GM19238 (cell line): ENCODE measurements at regions not wholly inside any gene's neighbourhood (a gene's known extent, or its start where the extent isn't known, plus 50 kb on each side); places are given as distances from the start of the nearest gene placed in this dataset.
"Not testable (repeated sequence)": the region's sequence is repeated elsewhere in the genome, so short reads cannot be mapped to it uniquely, and the experiment has no call there.

Experiments
- DNase-seq: peaks from one replicate; pipeline ENCODE4 v3.0.0; 2011; ENCODE audit warnings: low spot score; ENCODE audit not compliant: insufficient read length

DNA sequence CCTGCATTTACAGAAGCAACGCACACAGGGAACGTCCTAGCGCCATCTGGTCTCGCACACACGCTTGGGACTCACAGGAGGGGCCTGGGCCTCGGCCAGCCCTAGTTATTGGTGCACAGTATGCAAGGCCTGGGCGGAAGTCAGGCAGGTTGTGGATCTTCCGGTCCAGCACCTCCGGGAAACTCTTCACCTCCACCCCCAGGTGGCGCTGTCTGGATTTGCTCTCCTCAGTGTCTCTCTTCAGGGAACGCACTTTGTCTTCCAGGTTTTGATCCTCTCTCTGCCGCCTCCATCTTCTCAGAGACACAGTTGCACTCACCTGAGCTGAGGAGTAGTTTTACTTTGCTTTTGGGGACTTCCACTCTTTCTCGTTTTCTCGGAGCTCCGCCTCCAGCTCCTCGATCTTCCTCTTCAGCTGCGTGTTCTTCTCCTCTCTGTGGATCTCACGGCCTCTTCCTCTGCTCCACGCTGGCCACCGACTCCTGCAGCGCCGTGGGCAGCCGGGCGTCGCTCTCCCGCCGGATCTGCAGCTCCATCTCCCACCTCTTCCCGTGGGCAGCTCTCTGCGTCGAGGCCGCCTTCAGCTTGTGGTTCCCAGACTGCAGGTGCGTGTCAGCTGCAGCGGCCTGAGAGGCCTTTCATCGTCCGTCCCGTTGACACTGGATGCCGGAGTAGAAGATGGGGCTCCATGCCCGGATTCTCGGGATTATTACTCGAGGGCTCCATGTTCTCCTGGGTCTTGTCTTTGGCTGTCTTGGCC, 933.8 kb downstream of the TMEM121 start:
- peak; percentile 32 for DNase-seq

DNA sequence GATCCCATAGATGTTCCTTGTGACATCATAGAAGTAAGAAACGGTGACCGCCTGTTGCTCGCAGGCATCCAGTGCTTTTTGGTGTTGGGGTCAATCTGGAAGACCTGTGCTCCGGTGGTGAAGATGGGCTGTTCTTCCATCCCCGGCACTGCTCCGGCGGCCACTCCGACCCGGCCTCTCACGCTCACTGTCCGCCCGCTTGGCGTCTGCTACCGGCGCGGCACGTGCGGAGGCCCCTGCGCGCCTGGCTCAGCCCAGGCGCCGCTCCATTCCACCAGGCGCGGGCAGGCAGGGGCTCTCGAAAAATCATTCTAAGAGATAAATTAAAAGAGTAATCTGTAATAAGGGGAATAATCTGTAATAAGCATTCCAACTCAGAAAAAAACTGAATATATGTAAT, 934.5 kb downstream of the TMEM121 start:
- DNase-seq: no peak

DNA sequence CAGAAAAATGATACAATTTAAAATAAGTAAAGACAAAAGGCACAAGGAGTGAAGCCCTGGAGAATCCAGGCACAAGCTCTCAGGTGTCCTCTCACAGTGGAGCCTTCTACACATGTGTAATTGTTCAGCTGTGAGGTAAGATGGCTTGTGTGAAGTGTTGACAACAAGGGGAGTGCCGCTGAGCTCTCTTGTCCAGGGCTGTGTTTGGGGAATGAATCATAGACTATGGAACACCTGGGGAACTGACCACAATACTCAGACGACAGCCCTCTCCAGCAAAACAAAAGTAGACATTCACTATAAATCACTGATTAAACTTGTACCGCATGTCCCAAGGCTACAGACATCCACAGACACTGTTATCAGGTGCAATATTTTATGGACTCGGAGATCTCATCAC, 940.1 kb downstream of the TMEM121 start:
- not testable (repeated sequence) for DNase-seq

DNA sequence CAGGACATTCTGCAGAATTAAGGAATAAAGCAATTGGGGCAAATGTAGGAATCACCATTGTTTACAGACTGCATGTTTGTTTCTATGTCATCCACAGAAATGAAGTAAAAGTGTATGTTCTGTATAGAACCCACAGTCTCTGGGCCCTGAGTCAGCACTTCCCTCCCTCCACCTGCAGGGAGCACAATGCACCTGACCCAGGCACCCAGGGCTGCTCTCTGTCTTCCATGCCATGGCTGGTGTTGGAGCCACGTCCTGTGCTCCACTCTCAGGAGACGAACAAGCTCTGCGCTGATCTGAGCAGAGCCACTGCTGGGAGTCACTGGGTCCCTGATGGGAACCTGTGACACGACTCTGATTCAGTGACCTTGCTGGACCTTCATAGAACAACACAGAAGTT, 942.5 kb downstream of the TMEM121 start:
- DNase-seq: not testable (repeated sequence)

DNA sequence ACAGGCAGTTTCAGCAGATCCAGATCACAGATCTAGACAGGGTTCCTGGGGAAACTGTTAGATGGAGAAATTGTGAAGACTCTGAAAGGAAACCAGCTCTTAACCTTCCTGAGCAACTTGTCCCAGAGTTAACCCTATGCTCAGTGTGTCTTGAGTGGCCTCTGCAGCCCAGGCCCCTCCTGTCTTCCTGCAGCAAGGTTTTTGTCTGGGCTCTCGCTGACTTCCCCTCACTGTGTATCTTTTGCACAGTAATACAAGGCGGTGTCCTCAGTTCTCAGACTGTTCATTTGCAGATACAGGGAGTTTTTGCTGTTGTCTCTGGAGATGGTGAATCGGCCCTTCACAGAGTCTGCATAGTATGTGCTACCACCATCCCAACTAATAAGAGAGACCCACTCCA, 943.6 kb downstream of the TMEM121 start:
- not testable (repeated sequence) for DNase-seq

DNA sequence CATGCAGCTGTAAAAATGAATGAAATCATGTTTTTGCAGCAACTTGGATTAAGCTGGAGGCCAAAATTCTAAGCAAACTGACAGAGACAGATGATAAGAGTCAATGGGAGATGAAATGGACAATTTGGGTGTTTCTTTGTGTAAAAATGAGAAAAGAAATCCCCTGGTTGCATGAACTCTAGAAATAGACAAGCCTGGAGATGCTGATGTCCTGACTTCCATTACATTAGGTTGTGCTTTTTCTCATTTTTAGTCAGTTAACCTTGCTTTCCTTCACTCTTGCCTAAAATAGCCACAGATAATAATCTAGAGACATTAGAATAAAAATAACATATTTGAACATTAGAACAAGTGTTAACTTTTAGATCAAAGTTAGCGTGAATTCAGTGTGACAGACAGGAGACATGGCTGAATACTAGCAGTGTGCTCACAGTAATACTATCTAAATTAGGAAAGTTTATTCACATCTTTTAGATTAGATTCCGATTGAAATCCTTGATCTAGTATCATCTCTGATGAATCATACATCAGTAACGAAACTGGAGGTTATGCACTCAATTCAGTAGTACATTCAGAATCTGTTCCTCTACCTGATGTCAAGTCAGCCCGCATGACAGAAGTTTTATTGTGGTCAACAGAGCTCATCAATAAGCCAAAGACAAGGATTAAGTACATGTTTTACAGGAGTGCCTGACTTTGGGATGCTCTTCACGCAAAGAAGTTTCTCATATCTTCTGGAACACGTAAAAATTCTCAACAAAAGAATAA, 948.1 kb downstream of the TMEM121 start:
- DNase-seq: not testable (repeated sequence)

DNA sequence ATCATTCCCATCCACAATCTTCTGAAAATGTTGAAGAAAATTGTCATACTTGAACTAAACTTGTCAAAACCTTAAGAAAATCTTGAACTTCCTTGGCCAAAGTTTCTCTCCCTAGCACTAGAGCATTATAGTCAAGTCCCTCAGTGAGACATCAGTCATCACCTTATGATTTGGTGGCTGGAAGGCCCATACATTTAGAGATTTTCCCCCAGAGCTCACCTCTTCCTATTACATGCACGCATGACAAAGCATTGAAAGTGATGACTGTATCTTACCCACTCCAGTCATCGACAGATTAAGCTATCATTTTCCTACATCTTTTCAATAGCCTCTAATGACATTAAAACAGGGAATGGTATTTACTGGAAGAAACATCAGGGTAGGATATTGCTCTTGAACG, 948.8 kb downstream of the TMEM121 start:
- not testable (repeated sequence) for DNase-seq

DNA sequence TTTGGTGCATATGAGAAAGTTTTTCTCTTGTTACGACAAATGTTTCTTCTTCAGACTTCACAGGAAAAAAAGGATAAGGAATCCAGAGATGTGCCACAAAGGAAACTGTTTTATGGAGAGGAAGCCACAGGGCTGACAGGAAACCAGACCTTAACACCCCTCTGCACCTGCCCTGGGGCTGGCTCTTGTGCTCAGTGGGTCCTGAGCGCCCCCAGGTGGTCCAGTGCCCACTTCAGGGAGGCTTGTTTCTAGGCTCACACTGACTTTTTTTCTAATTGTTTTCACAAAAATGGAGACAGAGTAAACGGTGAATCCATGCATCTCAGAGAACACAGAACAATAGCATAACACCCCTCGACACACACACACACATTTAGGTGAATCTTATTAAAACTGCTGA, 951.2 kb downstream of the TMEM121 start:
- not testable (repeated sequence) for DNase-seq

DNA sequence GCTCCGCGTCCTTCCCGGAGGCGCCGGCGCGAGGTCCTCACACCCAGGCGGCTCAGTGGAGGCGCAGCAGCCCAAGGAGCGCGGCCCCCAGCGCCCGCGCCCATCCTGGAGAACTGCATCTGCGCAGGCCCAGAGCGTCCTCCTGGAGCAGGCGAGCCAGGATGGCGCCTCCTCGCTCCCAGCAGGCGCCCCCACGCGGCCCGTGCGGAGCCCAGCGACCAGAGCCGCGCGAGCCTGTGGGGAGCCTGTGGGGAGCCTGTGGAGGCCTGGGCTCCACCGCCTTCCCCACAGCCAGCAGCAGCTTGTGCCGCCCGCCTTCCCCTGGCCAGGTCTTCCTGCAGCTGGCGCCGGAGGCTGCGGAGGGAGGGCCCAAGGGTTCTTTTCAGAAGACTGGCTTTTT, 953.9 kb downstream of the TMEM121 start:
- not testable (repeated sequence) for DNase-seq

DNA sequence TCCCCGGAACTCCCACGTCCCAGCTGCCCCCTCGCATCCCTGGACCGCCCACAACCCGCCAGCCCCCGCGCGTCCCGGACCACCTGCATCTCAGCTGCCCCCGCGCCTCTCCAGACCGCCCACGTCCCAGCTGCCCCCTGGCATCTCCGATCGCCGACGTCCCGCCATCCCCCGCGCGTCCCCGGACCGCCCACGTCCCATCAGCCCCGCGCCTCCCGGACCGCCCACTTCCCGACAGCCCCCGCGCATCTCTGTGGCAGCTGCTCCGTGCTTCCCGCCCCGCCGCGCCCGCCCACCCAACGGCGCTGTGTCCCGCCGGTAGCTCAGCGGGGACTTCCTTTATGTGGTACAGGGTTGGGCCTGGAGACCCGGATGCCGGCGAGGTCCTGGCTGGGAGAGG, 955.8 kb downstream of the TMEM121 start:
- not testable (repeated sequence) for DNase-seq

DNA sequence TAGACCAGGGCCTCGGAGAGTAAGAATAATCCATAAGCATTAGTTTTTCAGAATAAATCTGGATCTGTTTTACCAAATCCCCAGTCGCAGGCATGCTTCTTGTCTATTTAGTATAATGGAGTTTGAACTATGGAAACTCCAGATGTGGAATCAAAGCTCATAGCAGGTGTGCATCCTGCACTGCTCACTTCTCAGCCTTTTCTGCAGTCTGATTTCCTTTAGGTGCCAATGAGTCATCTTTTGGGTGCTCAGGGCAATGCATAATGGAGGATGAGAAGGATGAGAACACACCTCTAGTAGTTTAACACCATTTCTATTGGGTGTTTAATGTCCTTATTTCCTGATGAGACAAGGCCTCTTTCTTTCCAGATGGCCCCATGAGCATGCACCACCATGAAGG, 961.2 kb downstream of the TMEM121 start:
- no peak for DNase-seq

DNA sequence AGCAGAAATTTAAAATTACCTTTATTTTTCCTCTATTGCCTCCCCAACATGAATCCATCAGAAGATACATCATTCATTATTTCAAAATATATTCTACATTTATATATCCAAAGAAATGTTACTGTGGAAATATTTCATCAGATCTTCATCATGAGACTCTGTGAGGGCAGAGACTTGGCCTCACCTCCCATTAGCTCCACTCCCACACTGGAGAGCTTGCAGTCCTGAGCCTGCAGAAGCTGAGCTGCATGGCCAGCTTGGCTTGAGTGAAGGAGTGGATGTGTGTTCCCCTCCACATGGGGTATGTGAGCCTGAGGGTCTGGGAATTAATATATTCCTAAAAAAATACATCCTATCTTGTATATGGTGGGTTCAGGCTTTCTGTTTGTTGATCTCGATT, 961.9 kb downstream of the TMEM121 start:
- no peak for DNase-seq

DNA sequence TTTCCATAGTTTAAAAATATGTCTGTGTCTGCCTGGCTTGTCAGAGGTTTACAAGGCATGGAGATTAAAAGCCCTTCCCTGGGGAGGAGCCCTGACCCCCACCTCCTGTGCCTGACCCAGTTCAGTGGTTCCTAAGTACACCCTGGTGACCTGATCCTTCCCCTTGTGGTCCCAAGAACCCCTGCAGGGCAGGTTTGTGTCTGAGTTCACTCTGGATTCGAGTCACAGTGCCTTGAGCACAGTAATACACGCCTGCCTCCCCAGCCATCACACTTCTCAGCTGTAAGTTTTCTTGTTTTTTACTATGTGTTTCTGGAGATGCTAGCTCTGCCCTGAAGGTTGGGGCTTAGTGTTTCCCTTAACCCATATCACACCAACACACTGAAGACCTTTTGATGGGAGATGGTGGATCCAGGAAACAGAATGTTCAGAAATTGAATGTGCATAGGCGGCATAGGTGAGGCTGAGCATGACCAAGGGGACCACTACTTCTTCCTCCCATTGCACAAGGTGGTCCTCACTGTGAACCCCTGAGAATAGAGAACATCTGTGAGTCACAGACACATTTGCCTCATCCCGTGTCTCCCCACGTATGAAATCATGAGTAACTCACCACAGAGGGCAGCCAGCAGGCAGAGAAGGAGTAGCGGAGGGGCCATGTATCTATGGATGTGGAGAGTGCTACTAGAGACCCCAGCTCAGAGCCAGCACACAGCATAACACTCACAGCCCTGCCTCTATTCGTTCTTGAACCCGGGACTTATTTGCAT, 962.9 kb downstream of the TMEM121 start:
- no peak for DNase-seq

DNA sequence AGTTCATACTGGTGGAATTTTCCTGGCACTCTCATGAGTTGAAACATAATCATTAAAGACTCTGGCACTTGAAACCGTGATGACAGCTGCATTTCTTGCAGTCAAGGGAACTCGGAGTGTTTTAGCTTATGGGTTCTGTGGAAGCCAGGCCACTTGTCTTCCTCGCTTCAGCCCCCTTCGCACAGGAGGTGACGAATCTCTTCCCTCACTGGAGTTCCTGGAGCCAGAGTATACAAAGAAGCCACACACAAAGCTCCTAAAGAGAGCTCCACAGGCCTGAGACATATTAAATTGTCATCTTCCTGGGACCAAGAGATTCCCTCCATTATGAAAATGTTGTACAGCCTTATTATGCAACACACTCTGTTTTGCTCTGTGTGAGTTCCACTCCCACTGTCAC, 964.1 kb downstream of the TMEM121 start:
- DNase-seq: no peak

DNA sequence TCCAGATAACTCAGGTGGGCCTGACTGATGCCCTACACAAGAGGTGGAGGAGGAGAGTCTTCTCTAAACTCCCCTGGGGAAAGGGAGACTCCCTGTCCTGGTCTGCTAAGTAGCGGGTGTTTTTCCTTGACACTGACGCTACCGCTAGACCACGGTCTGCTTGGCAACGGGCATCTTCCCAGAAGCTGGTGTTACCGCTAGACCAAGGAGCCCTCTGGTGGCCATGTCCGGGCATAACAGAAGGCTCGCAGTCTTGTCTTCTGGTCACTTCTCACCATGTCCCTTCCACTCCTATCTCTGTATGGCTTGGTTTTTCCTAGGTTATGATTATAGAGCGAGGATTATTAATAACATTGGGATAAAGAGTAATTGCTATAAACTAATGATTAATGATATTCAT, 965.5 kb downstream of the TMEM121 start:
- no peak for DNase-seq

DNA sequence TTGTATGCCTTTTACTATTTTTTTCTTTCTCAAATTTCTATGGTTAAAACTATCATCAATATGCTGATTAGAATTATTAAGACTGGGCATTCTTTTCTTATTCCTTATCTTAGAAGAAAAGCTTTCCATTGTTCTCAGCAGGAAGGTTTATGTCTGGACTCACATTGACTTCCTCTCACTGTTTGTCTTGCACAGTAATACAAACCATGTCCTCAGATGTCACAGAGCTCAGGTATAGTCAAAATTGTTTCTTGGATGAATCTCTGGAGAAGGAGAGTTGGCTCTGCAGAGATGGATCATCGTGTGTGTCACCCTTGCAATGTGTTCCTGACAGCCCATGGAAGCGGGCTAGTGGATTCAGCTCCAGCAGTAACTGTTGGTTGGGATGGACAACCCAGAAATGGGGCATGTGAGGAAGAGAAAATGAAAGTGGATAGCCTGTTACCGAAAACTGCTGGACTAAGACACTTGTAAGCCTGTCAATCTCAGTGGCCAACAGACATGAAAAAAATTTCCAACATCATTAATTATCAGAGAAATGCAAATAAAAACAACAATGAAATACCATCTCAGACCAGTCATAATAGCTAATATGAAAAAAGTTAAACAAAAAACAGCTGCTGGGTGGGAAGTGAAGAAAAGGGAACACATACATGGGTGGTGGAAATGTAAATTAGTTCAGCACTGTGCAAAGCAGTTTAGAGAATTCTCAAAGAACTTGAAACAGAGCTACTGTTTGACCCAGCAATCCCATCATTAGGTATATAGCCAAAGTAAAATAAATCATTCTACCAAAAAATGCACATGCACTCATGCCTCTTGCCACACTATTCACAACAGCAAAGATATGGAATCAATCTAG, 967.8 kb downstream of the TMEM121 start:
- DNase-seq: no peak

DNA sequence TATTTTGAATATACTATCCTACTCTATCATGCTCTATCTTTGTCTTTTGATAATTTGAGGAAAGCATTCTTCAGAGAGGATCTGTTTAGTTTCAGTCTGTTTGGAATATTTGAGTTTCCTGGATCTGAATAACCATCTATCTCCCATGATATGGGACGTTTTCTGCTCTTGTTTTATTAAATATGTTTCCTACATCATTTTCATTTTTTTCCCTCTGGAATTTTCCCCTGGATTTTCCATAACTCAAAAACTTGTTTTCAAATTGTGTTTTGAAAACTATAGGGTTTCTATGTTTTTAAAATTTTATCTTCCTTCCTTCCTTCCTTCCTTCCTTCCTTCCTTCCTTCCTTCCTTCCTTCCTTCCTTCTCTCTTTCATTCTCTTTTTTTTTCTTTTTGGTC, 974.2 kb downstream of the TMEM121 start:
- DNase-seq: no peak

DNA sequence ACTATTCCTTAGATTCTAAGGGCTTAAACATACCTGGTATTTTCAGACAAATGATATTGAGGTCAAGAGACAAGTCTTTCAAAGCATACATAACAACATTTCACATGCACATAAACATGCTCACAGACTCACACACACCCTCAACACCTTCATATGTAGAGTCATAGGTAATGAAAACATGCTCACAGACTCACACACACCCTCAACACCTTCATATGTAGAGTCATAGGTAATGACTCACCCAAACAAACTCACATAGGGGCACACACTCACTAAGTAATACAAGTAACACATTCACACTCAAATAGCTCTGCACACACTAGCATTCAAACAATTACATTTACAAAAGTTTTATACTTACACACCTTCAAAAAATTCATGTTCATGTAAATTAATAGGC, 975.5 kb downstream of the TMEM121 start:
- no peak for DNase-seq

DNA sequence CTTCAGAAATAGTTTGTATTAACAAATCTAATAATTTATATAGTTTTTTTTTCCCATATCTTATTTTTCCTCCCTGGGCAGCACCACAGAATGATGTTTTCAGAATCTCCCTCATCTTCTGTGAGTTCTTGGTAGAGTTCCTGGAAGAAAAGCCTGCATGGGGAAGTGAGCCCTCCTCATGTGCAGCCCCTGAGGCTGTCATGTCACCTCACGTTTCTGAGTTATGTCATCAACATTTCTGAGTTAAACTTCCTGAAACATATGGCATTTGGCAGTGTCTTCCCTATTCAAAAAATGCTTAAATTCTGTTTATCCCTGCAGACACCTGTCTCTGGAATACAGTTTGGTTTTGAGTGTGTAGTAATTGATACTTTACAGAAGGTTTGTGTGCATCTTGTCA, 979.0 kb downstream of the TMEM121 start:
- no peak for DNase-seq

DNA sequence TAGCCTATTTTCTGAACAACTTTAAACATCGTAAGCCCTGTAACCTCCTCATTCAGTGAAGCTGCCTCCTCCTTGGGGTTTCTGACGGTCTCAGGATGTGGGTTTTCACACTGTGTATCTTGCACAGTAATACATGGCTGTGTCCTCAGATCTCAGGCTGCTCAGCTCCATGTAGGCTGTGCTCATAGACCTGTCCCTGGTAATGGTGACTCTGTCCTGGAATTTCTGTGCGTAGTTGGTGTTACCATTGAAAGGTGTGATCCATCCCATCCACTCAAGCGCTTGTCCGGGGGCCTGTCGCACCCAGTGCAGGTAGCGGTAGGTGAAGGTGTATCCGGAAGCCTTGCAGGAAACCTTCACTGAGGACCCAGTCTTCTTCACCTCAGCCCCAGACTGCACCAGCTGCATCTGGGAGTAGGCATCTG, 980.5 kb downstream of the TMEM121 start:
- no peak for DNase-seq

DNA sequence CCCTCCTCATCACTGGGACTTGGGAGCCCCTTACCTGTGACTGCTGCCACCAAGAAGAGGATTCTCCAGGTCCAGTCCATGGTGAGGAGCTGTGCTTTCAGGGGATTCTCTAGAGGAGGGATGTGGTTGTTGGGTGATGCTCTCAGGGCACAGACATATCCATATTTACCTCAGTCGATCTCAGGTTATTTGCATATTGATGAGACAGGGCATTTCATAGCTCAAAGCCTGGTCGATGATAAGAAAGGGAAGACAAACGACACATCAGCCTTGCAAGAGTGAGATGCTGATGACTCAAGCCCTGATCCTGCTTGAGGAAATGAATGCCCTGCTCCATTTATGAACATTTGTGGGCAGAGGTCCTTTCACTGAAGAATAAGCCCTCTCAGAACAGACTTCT, 981.0 kb downstream of the TMEM121 start:
- DNase-seq: no peak
